Dedifferentiated amniotic fluid mesenchymal stem cell (primary cell): ENCODE measurements at regions not wholly inside any gene's neighbourhood (a gene's known extent, or its start where the extent isn't known, plus 50 kb on each side); places are given as distances from the start of the nearest gene placed in this dataset.

Experiments used
- DNase-seq: peaks from one replicate; pipeline ENCODE4 v3.0.0-alpha.2; 2016; ENCODE audit errors: extremely low spot score

DNA sequence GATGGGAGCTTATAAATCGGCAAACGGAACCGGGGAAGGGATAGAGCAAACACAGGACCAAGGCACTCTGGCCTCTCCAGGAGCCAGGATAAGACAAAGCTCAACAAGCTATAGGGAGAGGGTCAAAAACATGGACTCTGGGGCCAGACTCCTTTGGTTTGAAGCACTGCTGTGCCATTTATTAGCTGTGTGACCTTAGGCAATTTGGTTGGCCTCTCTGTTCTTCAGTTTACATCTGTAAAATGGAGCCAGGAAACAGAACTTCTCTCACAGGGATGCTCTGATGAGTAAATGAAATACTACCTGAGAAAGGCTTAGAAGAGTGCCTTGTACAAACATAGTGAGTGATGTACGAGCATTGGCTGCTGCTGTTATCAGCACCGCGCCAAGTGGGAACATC is 213.3 kb upstream of the PWP1 start:
- DNase-seq, result no peak

DNA sequence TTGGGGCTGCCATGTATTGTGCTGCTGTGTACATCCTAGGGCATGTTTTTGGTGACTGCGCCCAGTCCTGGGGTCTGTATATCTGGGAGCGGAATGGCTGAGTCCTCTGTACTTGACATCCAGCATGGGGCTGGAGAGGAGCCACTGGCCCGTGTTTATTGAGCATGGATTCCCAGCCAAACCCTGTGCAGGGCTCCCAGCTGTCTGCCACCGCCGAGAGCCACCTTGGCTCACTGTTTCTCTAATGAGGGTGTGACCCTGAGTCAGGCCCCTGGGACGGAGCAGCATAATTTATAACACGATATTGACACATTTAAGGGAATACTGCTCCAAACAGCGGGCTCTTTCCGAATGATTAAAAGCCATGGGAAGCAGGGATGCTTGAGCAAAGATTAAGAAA is 211.5 kb upstream of the PWP1 start:
- DNase-seq, result no peak

GRCh38 chr12:107474639-107475539 is 210.7 kb upstream of the PWP1 start:
- no peak for DNase-seq

DNA sequence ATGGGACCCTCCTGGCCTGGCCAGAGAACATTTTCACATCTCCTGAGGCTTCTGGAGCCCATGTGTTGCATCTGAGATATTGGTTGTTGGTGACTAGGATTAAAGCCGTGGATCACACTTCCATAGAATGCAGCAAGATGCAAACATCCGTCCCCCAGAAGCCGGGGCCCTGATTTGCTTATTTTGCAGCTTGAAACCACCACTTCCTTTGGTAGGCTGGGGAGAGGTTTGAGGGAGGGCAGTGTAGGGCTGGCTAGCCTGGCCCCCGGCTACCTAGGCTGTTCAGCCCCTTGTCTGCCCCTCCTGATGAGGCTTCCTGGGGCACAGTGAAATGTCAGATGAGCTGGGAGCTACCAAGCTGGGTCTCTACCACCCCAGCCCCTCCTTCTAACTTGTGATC is 209.7 kb upstream of the PWP1 start:
- DNase-seq, result no peak

GRCh38 chr12:107477018-107477417 is 208.6 kb upstream of the PWP1 start:
- DNase-seq, result no peak

DNA sequence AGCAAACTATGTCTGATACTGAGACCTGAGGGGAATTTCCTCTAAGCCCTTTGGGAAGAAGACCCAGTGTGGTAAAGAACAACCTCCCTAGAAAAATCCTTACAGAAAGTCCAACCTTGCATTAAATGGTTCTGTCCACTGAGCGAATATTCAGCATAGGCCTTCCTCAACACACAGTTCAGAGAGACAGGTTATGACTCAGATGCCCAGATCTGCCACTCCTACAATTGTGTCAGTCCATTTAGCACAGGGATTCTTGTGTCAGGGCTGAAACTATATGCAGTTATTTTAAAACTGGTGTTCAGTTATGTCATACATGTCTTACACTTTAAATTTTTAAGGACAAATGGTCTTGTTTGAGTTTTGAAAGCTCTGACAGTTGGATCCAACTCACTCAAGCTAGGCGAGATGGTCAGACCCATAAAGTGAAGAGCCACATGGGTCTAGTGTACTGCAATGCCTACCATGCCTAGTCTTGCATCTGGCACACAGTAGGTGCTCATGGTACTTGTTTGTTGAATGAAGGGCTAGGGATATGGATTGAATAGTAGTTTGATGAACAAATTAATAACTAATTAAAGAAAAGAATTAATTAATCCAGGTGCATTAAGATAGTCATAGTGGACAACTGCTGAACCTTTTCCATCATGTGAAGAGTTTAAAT is 207.5 kb upstream of the PWP1 start:
- DNase-seq, result no peak

DNA sequence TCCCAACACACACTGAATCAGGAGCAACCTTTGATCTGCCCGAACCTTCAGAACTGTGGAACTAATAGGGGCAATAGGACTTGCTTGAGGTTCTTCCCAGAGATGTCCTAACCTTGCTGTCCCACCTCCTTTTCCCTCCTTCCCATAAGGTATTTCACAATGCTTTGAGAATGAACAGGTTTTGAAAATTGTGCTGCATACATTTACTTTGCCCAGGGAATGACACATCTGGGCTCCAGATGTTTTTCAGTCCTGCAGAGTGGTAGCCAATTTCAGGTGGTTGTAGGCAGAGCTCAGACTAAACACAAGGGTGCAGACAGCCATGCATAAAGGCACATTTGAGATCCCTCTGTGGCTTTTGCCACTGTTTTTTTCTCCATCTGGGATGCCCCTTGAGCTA is 206.7 kb upstream of the PWP1 start:
- DNase-seq, result no peak

- DNase-seq, result no peak
Measured at GRCh38 chr12:107480836-107481608, 204.6 kb upstream of the PWP1 start.

DNA sequence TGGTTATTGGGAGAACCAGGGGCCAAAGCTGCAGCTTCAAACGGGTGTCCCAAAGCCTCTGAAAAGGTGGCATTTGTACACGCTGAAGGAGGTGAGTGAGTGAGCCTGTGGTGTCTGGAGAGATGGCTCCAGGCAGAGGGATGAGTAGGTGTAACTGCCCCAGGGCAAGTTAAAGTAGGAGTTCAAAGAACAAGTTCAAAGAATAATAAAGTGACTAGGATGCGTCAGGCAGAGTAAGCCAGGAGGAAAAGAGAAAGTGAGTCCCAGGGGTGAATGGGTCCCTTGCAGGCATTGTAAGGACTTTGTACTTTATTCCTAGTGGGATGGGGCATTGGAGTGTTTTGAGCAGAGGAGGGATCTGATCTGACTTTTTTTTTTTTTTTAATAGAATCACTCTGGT is 201.4 kb upstream of the PWP1 start:
- DNase-seq, result no peak

DNA sequence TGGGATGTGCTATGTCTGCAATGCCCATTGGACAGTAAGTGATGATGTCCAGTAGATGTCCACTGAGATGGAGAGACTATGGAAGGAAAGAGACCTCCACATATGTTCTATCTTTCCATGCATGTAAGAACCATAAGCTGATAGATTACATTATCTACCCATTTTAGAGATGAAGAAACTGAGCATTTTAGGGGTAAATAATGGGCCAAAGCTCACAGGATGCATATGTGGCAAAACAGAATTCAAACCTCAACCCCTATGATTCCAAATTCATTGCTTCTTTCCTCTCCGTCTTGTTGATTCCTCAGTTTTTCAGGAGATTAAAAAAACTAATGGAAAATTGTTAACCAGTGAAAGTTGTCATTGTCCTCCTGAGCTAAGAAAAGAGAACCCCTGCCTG is 200.7 kb upstream of the PWP1 start:
- DNase-seq, result no peak

- DNase-seq, result no peak
Measured at GRCh38 chr12:107485731-107486130, 199.9 kb upstream of the PWP1 start.

- no peak for DNase-seq
Measured at GRCh38 chr12:107486140-107486892, 199.3 kb upstream of the PWP1 start.

DNA sequence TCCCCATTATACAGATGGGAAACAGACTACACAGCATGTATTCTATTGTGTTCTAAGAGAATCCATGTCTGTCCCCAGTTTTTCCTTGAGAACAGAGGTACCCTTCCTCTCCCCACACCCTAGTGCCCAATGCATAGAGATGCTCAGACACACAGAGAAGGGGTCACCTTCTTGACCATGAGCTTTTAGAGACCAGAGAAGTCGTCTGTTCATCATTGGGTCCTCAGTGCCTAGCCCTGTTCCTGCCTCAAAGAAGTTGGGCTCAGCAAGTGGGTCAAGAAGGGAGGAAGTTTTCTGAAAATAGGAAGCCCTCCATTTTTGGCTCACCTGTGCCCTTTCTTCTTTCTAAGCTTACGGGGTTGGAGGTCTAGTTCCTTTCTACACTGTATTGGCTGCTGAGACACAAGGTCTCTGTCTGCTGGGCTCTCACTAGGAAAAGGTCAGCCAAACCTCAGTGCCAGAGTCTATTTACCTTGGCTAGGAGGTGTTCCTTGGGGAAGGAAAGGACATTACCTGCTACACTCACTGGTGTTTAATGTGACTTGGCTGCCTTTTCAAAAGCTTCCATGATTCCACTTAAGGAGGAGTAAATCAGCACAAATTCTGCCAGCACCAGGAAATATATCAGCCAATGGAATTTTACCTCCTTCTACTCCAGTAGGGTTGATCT is 198.5 kb upstream of the PWP1 start:
- no peak for DNase-seq

GRCh38 chr12:107488666-107489065 is 196.9 kb upstream of the PWP1 start:
- DNase-seq, result no peak

DNA sequence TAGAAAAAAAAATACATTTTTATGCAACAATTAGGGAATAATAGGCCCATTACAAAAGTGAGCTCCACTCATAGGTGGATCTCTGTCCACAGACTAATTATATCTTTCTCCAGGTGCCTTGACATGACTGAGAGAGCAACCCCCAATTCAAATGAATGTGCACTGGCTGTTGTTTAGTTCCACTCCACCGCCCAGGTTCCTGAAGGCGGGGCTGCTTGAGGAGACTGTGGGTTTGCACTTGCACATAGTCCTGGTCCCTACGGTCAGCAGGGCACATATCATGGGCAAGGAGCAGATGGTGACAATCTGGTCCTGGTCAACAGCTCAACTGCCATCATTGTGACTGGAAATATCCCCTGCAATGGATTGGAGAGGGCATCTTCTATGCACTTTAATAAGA is 195.6 kb upstream of the PWP1 start:
- DNase-seq, result no peak

DNA sequence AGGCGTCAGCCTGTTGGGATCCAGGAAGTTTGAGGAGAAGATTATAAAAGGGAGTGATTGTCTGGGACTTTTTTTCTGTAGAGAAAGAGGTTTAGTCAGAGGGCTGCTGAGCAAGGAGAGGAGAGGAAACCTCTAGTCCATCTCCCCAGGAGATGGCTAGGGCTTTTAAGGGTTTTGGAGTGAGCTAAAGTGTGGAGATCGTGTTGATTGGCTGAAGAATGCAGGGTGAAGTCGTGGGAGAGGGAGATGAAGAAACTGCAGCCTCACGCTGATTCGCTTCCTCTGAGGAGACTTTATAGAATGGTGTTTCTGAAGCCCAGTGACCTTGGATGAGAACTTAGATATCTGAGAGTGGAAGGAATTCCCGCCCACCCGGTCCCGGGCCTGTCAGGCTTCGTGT is 193.7 kb upstream of the PWP1 start:
- no peak for DNase-seq

- DNase-seq, result no peak
Measured at GRCh38 chr12:107492393-107493134, 193.0 kb upstream of the PWP1 start.

GRCh38 chr12:107493135-107493494 is 192.5 kb upstream of the PWP1 start:
- DNase-seq, result no peak

- no peak for DNase-seq
Measured at GRCh38 chr12:107493666-107494065, 191.9 kb upstream of the PWP1 start.

GRCh38 chr12:107494331-107494730 is 191.3 kb upstream of the PWP1 start:
- DNase-seq, result no peak

GRCh38 chr12:107495604-107496003 is 190.0 kb upstream of the PWP1 start:
- DNase-seq, result no peak
